AG10803 (cell line): ENCODE measurements at regions not wholly inside any gene's neighbourhood (a gene's known extent, or its start where the extent isn't known, plus 50 kb on each side); places are given as distances from the start of the nearest gene placed in this dataset.
"Not testable (repeated sequence)": the region's sequence is repeated elsewhere in the genome, so short reads cannot be mapped to it uniquely, and the experiment has no call there.

Source experiments
- DNase-seq: peaks from one replicate; pipeline ENCODE4 v3.0.0; 2010; ENCODE audit warnings: low read depth
- H3K4me3 ChIP-seq: 2 replicates; pipeline ENCODE4 v1.5.1; 2011; ENCODE audit warnings: mild to moderate bottlenecking, low read length, control low read depth
- TF ChIP-seq, protein P1 (sequence below): conservative IDR thresholded peaks from 2 replicates; pipeline ENCODE4 v1.5.1; 2011; ENCODE audit warnings: mild to moderate bottlenecking, low read length, control low read depth, inconsistent platforms

DNA sequence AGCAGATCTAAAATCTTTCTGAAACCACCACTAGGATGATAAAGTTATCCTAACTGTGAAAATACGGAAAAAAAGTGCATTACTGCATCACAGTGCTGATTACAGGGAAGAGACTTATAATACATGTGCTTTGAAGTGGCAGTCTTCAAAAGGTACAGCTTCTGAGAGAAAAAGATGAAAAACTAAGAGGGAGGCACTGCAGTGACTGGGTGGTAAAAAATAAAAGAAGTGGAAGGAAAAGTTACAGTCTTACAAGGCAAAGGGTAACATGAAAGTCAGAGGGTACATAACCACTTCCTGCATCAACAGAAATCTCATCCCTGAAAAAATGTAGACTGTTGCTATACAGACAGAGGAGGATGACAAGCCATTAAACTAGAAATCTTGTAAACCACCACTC is 465.3 kb downstream of the ACTR3B start:
- no peak overlapping the region for H3K4me3 ChIP-seq
- DNase-seq, result no peak
- TF ChIP-seq, protein P1, sequence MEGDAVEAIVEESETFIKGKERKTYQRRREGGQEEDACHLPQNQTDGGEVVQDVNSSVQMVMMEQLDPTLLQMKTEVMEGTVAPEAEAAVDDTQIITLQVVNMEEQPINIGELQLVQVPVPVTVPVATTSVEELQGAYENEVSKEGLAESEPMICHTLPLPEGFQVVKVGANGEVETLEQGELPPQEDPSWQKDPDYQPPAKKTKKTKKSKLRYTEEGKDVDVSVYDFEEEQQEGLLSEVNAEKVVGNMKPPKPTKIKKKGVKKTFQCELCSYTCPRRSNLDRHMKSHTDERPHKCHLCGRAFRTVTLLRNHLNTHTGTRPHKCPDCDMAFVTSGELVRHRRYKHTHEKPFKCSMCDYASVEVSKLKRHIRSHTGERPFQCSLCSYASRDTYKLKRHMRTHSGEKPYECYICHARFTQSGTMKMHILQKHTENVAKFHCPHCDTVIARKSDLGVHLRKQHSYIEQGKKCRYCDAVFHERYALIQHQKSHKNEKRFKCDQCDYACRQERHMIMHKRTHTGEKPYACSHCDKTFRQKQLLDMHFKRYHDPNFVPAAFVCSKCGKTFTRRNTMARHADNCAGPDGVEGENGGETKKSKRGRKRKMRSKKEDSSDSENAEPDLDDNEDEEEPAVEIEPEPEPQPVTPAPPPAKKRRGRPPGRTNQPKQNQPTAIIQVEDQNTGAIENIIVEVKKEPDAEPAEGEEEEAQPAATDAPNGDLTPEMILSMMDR, result no peak

DNA sequence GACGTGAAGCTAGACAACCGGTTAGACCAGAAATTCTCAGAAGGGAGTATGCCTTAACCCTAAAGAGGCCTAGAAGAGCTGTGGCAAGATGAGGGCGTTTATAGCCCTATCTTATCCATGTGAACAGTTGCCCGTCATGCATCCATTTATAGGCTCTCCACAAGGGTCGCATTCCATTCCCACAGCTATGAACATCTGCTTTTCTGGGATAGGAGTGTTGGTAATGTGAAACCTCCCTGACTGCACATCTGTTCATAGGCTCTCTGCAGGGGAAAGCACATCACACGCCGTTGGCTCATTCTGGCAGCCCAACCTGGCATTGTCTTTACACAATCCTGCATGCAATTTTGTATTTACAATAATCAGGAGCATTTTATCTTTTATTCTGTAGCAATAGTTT is 485.6 kb downstream of the ACTR3B start:
- H3K4me3 ChIP-seq, DNase-seq: not testable (repeated sequence)

DNA sequence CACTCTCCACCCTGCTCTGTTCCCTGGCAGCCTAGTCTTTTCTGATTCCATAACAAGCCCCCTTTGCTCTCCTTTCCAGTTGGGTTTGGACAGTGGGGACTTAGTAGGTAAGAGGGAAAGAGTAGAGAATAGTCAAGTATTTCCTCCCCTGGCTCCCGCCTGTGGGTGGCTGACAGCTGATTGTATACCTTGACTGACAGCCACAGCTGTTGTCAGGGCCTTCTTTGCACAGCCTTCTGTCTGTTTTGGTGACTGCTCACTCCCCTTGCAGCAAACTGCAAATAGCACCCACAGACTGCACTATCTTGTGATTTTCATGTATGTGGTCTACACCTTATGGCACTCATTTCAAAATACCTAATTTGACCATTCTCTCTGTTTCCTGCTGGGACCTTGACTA is 486.3 kb downstream of the ACTR3B start:
- TF ChIP-seq, protein P1, result no peak
- no peak for DNase-seq
- no peak overlapping the region for H3K4me3 ChIP-seq

DNA sequence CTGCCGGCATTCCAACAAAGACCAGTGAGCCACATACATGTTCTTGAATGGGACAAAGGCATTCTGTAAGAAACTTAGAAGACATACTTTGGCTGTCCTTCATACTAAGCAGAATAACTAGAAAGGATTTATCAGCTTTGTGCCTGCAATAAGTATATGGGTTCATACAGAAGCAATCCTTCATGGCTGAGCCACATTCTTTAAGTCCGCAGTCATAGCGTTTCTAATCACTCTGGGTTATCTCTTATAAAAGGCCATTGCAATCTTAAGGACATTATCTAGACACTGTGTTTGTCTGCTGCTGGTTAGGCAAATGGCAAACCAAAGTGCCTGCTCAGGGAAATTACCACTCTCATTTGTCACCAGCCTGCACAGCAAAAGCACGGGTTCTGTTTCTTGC is 488.4 kb downstream of the ACTR3B start:
- DNase-seq, result no peak
- TF ChIP-seq, protein P1, result no peak

DNA sequence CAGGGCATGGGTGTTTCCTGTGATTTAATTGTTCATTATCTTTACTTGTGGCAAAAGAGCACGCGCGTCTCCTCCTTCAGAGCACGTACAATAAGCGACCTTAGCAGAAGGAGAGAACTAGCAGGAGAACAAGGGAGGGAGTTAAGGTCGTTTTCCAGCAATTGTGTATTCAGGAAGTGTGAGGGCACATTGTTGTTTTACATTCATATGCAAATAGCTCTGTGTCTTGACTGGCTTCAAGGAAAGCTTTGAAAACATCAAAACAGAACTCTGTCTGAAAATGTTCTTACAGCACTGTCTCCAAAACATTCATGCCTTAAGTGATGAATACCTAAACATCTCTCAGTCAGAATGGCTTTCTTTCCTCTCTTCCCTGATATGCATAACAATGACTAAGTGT is 499.1 kb downstream of the ACTR3B start:
- no peak for DNase-seq
- TF ChIP-seq, protein P1, result no peak
- no peak overlapping the region for H3K4me3 ChIP-seq

More for the DNA sequence above, 488.4 kb downstream of the ACTR3B start:
- H3K4me3 ChIP-seq, result no peak overlapping the region

DNA sequence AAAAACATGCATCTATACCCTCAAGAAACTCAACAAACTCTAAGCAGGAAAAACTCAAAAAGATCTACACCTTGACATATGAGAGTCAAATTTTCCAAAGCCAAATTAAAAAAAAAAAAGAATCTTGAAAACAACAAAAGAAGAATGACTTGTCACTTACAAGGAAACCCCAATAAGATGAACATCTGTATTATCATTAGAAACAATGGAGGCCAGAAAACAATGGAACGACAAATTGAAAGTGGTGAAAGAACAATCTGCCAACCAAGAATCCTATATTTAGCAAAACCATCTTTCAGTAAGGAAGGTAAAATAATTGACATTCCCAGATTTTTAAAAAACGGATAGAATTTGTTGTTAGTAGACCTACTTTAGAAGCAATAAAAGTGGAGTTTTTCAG is 516.8 kb downstream of the ACTR3B start:
- TF ChIP-seq, protein P1, result no peak
- no peak overlapping the region for H3K4me3 ChIP-seq
- no peak for DNase-seq

DNA sequence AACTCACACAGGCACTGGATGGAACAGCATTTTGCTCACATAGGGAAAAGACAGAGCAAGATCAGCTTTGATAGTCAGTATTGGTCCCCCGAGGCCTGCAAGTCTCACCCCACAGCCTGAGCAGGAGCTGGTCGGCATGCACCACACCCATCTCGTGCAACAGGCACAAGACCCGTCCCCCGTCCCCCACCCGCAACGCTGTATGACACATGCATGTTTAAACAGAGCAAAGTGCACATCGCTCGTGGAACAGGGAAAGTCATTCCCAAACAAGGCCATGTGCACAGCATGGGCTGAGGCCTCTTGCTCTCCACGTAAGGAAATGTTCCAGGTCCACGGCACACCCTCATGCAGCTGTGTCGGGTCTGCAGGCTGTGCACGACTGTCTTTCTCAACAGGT is 527.2 kb downstream of the ACTR3B start:
- no peak overlapping the region for H3K4me3 ChIP-seq
- TF ChIP-seq, protein P1, result no peak
- DNase-seq, result no peak

DNA sequence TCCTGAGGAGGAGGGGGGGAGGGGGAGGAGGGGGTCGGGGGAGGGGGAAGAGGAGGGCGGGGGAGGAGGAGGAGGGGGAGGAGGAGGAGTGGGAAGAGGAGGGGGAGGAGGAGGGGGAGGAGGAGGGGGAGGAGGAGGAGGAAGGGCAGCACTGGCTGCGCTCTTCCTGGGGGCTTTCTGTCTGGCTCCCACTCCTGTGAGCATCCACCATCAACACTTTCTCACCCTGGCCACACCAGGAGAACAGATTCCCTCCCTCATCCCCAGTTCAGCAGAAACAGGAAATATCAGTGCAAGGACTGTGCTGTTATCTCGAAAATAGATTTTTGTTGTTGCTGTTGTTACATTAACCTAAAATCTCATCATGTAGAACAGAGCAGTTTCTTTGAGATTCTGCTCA is 530.5 kb downstream of the ACTR3B start:
- H3K4me3 ChIP-seq, result no peak overlapping the region
- DNase-seq, result no peak
- TF ChIP-seq, protein P1, result no peak
